ENCODE measurements at regions not wholly inside any gene's neighbourhood (a gene's known extent, or its start where the extent isn't known, plus 50 kb on each side); places are given as distances from the start of the nearest gene placed in this dataset.
A peak's percentile ranks its signal among the peaks of the same experiment; 100 is the strongest.

DNA sequence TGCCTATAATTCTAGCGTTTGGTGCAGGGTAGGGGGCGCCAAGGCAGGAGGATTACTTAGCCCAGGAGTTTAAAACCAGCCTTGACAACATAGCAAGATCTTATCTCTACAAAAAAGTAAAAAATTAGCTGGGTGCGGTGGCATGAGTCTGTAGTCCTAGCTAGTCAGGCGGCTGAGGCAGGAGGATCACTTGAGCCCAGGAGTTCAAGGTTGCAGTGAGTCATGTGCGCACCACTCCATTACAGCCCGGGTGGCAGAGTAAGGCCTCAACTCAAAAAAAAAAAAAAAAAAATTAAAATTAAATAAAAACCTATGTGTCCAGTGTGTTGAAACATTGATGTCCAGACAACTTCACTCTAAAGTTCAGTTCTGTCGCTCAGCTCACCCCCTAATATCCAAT is 78.2 kb upstream of the SOX2 start:
- TF ChIP-seq, protein P1, sequence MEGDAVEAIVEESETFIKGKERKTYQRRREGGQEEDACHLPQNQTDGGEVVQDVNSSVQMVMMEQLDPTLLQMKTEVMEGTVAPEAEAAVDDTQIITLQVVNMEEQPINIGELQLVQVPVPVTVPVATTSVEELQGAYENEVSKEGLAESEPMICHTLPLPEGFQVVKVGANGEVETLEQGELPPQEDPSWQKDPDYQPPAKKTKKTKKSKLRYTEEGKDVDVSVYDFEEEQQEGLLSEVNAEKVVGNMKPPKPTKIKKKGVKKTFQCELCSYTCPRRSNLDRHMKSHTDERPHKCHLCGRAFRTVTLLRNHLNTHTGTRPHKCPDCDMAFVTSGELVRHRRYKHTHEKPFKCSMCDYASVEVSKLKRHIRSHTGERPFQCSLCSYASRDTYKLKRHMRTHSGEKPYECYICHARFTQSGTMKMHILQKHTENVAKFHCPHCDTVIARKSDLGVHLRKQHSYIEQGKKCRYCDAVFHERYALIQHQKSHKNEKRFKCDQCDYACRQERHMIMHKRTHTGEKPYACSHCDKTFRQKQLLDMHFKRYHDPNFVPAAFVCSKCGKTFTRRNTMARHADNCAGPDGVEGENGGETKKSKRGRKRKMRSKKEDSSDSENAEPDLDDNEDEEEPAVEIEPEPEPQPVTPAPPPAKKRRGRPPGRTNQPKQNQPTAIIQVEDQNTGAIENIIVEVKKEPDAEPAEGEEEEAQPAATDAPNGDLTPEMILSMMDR (IDR thresholded peaks at IDR 0.05; ENCODE audit: control extremely low read depth, extremely low read depth) = no peak
- H3K36me3 ChIP-seq (ENCODE audit: control insufficient read depth in 4 of 4, insufficient read depth in 4 of 4, low read length in 4 of 4) = no peaks in the 10 kb centered on the region
- H3K27me3 ChIP-seq (ENCODE audit: control insufficient read depth in 3 of 3, insufficient read depth in 3 of 3, low read length in 2 of 3) = no peaks in the 10 kb centered on the region
- no peak overlapping the region for H3K9ac ChIP-seq (ENCODE audit: insufficient read depth in 1 of 2, low read length in 2 of 2)
- peaks cover 0 to 9% (median 0%) of the 10 kb centered on the region in 5 donors for H3K4me1 ChIP-seq (ENCODE audit: control insufficient read depth in 5 of 5, insufficient read depth in 5 of 5, low read length in 5 of 5)
- H3K27ac ChIP-seq (ENCODE audit: low read depth in 1 of 2, low read length in 1 of 2) = no peak overlapping the region
- H3K9me3 ChIP-seq (ENCODE audit: control insufficient read depth in 4 of 4, insufficient read depth in 3 of 4, low read length in 3 of 4) = no peaks in the 10 kb centered on the region
- DNase-seq = no peak
- 93 to 94% methylated on average over 7 of the region's 7 CpGs for WGBS, 2 donors
- no peak overlapping the region for H3K4me3 ChIP-seq
- no peak for ATAC-seq (ENCODE audit: insufficient read depth, low FRiP score)

- Histone ChIP-seq H3K36me3 (ENCODE audit: control insufficient read depth in 4 of 4, insufficient read depth in 4 of 4, low read length in 4 of 4) (no peaks in the 10 kb centered on the region), H3K4me1 (ENCODE audit: control insufficient read depth in 5 of 5, insufficient read depth in 5 of 5, low read length in 5 of 5) (peaks cover 0 to 9% (median 0%) of the 10 kb centered on the region in 5 donors), H3K9ac (ENCODE audit: insufficient read depth in 1 of 2, low read length in 2 of 2) (no peak overlapping the region), H3K27me3 (ENCODE audit: control insufficient read depth in 3 of 3, insufficient read depth in 3 of 3, low read length in 2 of 3) (no peaks in the 10 kb centered on the region), H3K4me3 (no peak overlapping the region), H3K27ac (ENCODE audit: low read depth in 1 of 2, low read length in 1 of 2) (no peak overlapping the region), H3K9me3 (ENCODE audit: control insufficient read depth in 4 of 4, insufficient read depth in 3 of 4, low read length in 3 of 4) (no peaks in the 10 kb centered on the region)
- 56 to 80% methylated on average over 3 of the region's 3 CpGs for WGBS, 2 donors
- ATAC-seq (ENCODE audit: insufficient read depth, low FRiP score) (no peak), DNase-seq (no peak)
- TF ChIP-seq, protein P1 (IDR thresholded peaks at IDR 0.05; ENCODE audit: control extremely low read depth, extremely low read depth) = no peak
Observed at GRCh38 chr3:181631901-181632300, 79.8 kb upstream of the SOX2 start.

- Histone ChIP-seq H3K9ac (ENCODE audit: insufficient read depth in 1 of 2, low read length in 2 of 2) (no peak overlapping the region), H3K27me3 (ENCODE audit: control insufficient read depth in 3 of 3, insufficient read depth in 3 of 3, low read length in 2 of 3) (no peaks in the 10 kb centered on the region)
- TF ChIP-seq, protein P1 (IDR thresholded peaks at IDR 0.05; ENCODE audit: control extremely low read depth, extremely low read depth) = no peak
Observed at GRCh38 chr3:181630853-181631252, 80.9 kb upstream of the SOX2 start.

GRCh38 chr3:181629711-181630110 is 82.0 kb upstream of the SOX2 start:
- H3K9ac ChIP-seq (ENCODE audit: insufficient read depth in 1 of 2, low read length in 2 of 2) = no peak overlapping the region
- H3K27me3 ChIP-seq (ENCODE audit: control insufficient read depth in 3 of 3, insufficient read depth in 3 of 3, low read length in 2 of 3) = no peaks in the 10 kb centered on the region
- 53 to 76% methylated on average over 3 of the region's 3 CpGs for WGBS, 2 donors
- no peaks in the 10 kb centered on the region for H3K9me3 ChIP-seq (ENCODE audit: control insufficient read depth in 4 of 4, insufficient read depth in 3 of 4, low read length in 3 of 4)
- TF ChIP-seq, protein P1 (IDR thresholded peaks at IDR 0.05; ENCODE audit: control extremely low read depth, extremely low read depth) = no peak
- H3K27ac ChIP-seq (ENCODE audit: low read depth in 1 of 2, low read length in 1 of 2) = no peak overlapping the region
- ATAC-seq (ENCODE audit: insufficient read depth, low FRiP score) (no peak), DNase-seq (peak in 1 of 3 donors; percentile 60)
- H3K4me1 ChIP-seq (ENCODE audit: control insufficient read depth in 5 of 5, insufficient read depth in 5 of 5, low read length in 5 of 5) = peaks cover 0 to 9% (median 0%) of the 10 kb centered on the region in 5 donors
- no peak overlapping the region for H3K4me3 ChIP-seq
- H3K36me3 ChIP-seq (ENCODE audit: control insufficient read depth in 4 of 4, insufficient read depth in 4 of 4, low read length in 4 of 4) = no peaks in the 10 kb centered on the region

More at GRCh38 chr3:181630853-181631252, 80.9 kb upstream of the SOX2 start:
- ATAC-seq (ENCODE audit: insufficient read depth, low FRiP score) = no peak
- no peak for DNase-seq
- Histone ChIP-seq H3K27ac (ENCODE audit: low read depth in 1 of 2, low read length in 1 of 2) (no peak overlapping the region), H3K4me3 (no peak overlapping the region), H3K4me1 (ENCODE audit: control insufficient read depth in 5 of 5, insufficient read depth in 5 of 5, low read length in 5 of 5) (peaks cover 0 to 9% (median 0%) of the 10 kb centered on the region in 5 donors), H3K36me3 (ENCODE audit: control insufficient read depth in 4 of 4, insufficient read depth in 4 of 4, low read length in 4 of 4) (no peaks in the 10 kb centered on the region), H3K9me3 (ENCODE audit: control insufficient read depth in 4 of 4, insufficient read depth in 3 of 4, low read length in 3 of 4) (no peaks in the 10 kb centered on the region)

Data from lung (tissue), 11 donors.